ENCODE measurements at regions not wholly inside any gene's neighbourhood (a gene's known extent, or its start where the extent isn't known, plus 50 kb on each side); places are given as distances from the start of the nearest gene placed in this dataset.

DNA sequence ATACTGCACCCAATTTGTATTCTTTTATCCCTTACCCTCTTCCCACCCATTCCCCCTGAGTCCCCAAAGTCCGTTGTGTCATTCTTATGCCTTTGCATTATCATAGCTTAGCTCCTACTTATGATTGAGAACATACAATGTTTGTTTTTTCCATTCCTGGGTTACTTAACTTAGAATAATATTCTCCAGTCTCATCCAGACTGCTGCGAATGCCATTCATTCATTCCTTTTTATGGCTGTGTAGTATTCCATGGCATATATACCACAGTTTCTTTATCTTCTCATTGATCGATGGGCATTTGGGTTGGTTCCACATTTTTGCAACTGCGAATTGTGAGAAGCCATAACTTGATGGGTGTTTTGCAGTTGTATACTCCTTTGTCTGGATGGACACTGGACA, 62.8 kb downstream of the FHIP1A start:
- DNase-seq (ENCODE audit: low spot score): no peak
- TF ChIP-seq FOXA2 (IDR thresholded peaks at IDR 0.05) (no peak), GABPA (IDR thresholded peaks at IDR 0.05 in 1 of 2, conservative IDR thresholded peaks at IDR 0.05 in 1 of 2) (no peak), JUND (IDR thresholded peaks at IDR 0.05) (no peak)
- Histone ChIP-seq H3K9me3 (ENCODE audit: control insufficient read depth in 4 of 4, low read length in 3 of 4) (no peaks in the 10 kb centered on the region), H3K9ac (ENCODE audit: low read depth in 1 of 2, low read length in 2 of 2) (no peak overlapping the region), H3K27me3 (ENCODE audit: control insufficient read depth in 4 of 4, insufficient read depth in 4 of 4, low read length in 3 of 4) (no peaks in the 10 kb centered on the region), H3K4me1 (ENCODE audit: control insufficient read depth in 4 of 4, insufficient read depth in 4 of 4, low read length in 3 of 4) (no peaks in the 10 kb centered on the region), H3K27ac (ENCODE audit: low read depth in 1 of 2, low read length in 2 of 2) (no peak overlapping the region), H3K4me3 (ENCODE audit: low read depth in 1 of 3, low read length in 3 of 3) (no peak overlapping the region), H3K36me3 (ENCODE audit: control insufficient read depth in 4 of 4, insufficient read depth in 3 of 4, low read depth in 1 of 4, low read length in 3 of 4) (no peaks in the 10 kb centered on the region)
- WGBS: 96% methylated on average over 4 of the region's 4 CpGs

DNA sequence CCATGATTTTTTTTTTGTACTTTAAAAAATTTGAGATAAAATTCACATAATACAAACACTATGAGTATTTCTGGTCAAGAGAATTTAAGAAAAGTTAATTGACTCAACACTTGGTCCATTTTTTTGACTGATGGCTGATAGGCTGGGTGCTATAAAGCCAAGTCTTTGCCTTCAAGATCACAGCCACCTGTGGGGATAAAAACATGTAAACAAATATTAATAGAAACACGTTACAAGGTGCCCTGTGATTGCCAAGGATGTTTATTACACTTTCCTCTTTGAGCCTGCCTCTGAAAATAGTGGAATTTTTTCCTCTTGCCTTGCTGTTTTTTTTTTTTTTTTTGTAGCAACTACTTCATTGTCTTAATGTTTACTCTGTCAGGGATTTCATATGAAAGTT, 63.3 kb downstream of the FHIP1A start:
- Histone ChIP-seq H3K4me3 (ENCODE audit: low read depth in 1 of 3, low read length in 3 of 3) (no peak overlapping the region), H3K36me3 (ENCODE audit: control insufficient read depth in 4 of 4, insufficient read depth in 3 of 4, low read depth in 1 of 4, low read length in 3 of 4) (no peaks in the 10 kb centered on the region), H3K27ac (ENCODE audit: low read depth in 1 of 2, low read length in 2 of 2) (no peak overlapping the region), H3K9me3 (ENCODE audit: control insufficient read depth in 4 of 4, low read length in 3 of 4) (no peaks in the 10 kb centered on the region), H3K9ac (ENCODE audit: low read depth in 1 of 2, low read length in 2 of 2) (no peak overlapping the region), H3K4me1 (ENCODE audit: control insufficient read depth in 4 of 4, insufficient read depth in 4 of 4, low read length in 3 of 4) (no peaks in the 10 kb centered on the region), H3K27me3 (ENCODE audit: control insufficient read depth in 4 of 4, insufficient read depth in 4 of 4, low read length in 3 of 4) (no peaks in the 10 kb centered on the region)
- TF ChIP-seq RXRA (IDR thresholded peaks at IDR 0.05) (no peak), SP1 (IDR thresholded peaks at IDR 0.05) (no peak), JUND (IDR thresholded peaks at IDR 0.05) (no peak), NR2F2 (IDR thresholded peaks at IDR 0.05) (no peak), CTCF (IDR thresholded peaks at IDR 0.05; ENCODE audit: low read depth, low read length, missing input control) (no peak)
- 51% methylated on average over 1 of the region's 1 CpG for WGBS
- no peak for DNase-seq (ENCODE audit: low spot score)

DNA sequence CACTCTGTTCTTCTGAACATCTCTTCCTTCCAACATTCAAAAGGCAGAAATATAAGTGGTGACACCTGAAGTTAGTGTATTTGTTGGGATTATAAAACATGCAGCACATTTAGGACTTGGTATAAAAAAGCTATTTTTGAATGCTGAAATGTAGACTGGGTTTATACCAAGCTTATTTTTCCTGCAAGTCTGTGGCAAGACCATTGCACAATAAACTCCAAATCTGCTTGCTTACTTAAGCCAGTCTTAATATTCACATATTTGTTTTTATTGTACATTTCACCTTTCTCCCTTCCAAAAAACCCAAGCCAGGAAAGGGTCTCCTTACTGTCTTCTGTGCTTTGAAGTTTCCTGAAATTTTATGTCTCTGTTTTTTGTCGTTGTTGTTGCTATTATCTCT, 63.7 kb downstream of the FHIP1A start:
- Histone ChIP-seq H3K27me3 (ENCODE audit: control insufficient read depth in 4 of 4, insufficient read depth in 4 of 4, low read length in 3 of 4) (no peaks in the 10 kb centered on the region), H3K9ac (ENCODE audit: low read depth in 1 of 2, low read length in 2 of 2) (no peak overlapping the region), H3K9me3 (ENCODE audit: control insufficient read depth in 4 of 4, low read length in 3 of 4) (no peaks in the 10 kb centered on the region), H3K27ac (ENCODE audit: low read depth in 1 of 2, low read length in 2 of 2) (no peak overlapping the region), H3K4me1 (ENCODE audit: control insufficient read depth in 4 of 4, insufficient read depth in 4 of 4, low read length in 3 of 4) (no peaks in the 10 kb centered on the region), H3K4me3 (ENCODE audit: low read depth in 1 of 3, low read length in 3 of 3) (no peak overlapping the region), H3K36me3 (ENCODE audit: control insufficient read depth in 4 of 4, insufficient read depth in 3 of 4, low read depth in 1 of 4, low read length in 3 of 4) (no peaks in the 10 kb centered on the region)
- 48% methylated on average over 1 of the region's 1 CpG for WGBS
- no peak for DNase-seq (ENCODE audit: low spot score)
- TF ChIP-seq FOXA2 (IDR thresholded peaks at IDR 0.05) (no peak), YY1 (IDR thresholded peaks at IDR 0.05) (no peak), HNF4G (IDR thresholded peaks at IDR 0.05) (no peak), TAF1 (conservative IDR thresholded peaks at IDR 0.05) (no peak), EGR1 (IDR thresholded peaks at IDR 0.05; ENCODE audit: low read depth in 2 of 2) (no peak), NR2F2 (IDR thresholded peaks at IDR 0.05) (no peak), RXRA (IDR thresholded peaks at IDR 0.05) (no peak), RAD21 (IDR thresholded peaks at IDR 0.05) (no peak), REST (IDR thresholded peaks at IDR 0.05) (no peak), CTCF (IDR thresholded peaks at IDR 0.05; ENCODE audit: low read depth, low read length, missing input control) (no peak), JUND (IDR thresholded peaks at IDR 0.05) (no peak), FOXA1 (IDR thresholded peaks at IDR 0.05) (no peak), GABPA (IDR thresholded peaks at IDR 0.05 in 1 of 2, conservative IDR thresholded peaks at IDR 0.05 in 1 of 2) (no peak)
- TF ChIP-seq, protein P1, sequence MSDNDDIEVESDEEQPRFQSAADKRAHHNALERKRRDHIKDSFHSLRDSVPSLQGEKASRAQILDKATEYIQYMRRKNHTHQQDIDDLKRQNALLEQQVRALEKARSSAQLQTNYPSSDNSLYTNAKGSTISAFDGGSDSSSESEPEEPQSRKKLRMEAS (IDR thresholded peaks at IDR 0.05): no peak
- TF ChIP-seq, protein P2, sequence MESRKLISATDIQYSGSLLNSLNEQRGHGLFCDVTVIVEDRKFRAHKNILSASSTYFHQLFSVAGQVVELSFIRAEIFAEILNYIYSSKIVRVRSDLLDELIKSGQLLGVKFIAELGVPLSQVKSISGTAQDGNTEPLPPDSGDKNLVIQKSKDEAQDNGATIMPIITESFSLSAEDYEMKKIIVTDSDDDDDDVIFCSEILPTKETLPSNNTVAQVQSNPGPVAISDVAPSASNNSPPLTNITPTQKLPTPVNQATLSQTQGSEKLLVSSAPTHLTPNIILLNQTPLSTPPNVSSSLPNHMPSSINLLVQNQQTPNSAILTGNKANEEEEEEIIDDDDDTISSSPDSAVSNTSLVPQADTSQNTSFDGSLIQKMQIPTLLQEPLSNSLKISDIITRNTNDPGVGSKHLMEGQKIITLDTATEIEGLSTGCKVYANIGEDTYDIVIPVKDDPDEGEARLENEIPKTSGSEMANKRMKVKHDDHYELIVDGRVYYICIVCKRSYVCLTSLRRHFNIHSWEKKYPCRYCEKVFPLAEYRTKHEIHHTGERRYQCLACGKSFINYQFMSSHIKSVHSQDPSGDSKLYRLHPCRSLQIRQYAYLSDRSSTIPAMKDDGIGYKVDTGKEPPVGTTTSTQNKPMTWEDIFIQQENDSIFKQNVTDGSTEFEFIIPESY (IDR thresholded peaks at IDR 0.05): no peak
